Thymus (tissue), 11 donors: ENCODE measurements at regions not wholly inside any gene's neighbourhood (a gene's known extent, or its start where the extent isn't known, plus 50 kb on each side); places are given as distances from the start of the nearest gene placed in this dataset.

Experiments used
- DNase-seq, 9 donors: peaks; one replicate each; pipeline ENCODE4 v3.0.0-alpha.2; 2013; ENCODE audit warnings: low spot score in 9 of 9, low read depth in 6 of 9, missing footprints in 1 of 9
- H3K27ac ChIP-seq, 2 donors: one replicate each; pipeline ENCODE4 v1.5.1; 2013; ENCODE audit warnings: control low read depth in 1 of 2, low read depth in 1 of 2, low read length in 1 of 2, mild to moderate bottlenecking in 1 of 2, moderate library complexity in 1 of 2
- H3K27me3 ChIP-seq, 2 donors: one replicate each; pipeline ENCODE4 v1.5.1; 2013; ENCODE audit warnings: low read length in 1 of 2; ENCODE audit not compliant: control insufficient read depth in 2 of 2, insufficient read depth in 1 of 2
- H3K36me3 ChIP-seq, 2 donors: one replicate each; pipeline ENCODE4 v1.5.1; 2013; ENCODE audit warnings: low read length in 1 of 2, mild to moderate bottlenecking in 1 of 2, moderate library complexity in 1 of 2; ENCODE audit not compliant: control insufficient read depth in 2 of 2, insufficient read depth in 2 of 2
- H3K4me1 ChIP-seq, 2 donors: one replicate each; pipeline ENCODE4 v1.5.1; 2013; ENCODE audit warnings: low read length in 2 of 2; ENCODE audit not compliant: control insufficient read depth in 2 of 2, insufficient read depth in 2 of 2
- H3K4me3 ChIP-seq, 2 donors: one replicate each; pipeline ENCODE4 v1.5.1; 2013; ENCODE audit warnings: low read length in 2 of 2, control low read depth in 1 of 2, mild to moderate bottlenecking in 1 of 2
- H3K9me3 ChIP-seq, 2 donors: one replicate each; pipeline ENCODE4 v1.5.1; 2013; ENCODE audit warnings: low read length in 1 of 2, mild to moderate bottlenecking in 1 of 2; ENCODE audit not compliant: control insufficient read depth in 2 of 2, insufficient read depth in 1 of 2
- WGBS: extraction: QIAGEN DNeasy Blood & Tissue Kit; methylation state at CpG from one replicate; pipeline ENCODE4 v1.1.7; 2013; 5-methylcytosine and 5-hydroxymethylcytosine counted together
- donor health status: healthy.

DNA sequence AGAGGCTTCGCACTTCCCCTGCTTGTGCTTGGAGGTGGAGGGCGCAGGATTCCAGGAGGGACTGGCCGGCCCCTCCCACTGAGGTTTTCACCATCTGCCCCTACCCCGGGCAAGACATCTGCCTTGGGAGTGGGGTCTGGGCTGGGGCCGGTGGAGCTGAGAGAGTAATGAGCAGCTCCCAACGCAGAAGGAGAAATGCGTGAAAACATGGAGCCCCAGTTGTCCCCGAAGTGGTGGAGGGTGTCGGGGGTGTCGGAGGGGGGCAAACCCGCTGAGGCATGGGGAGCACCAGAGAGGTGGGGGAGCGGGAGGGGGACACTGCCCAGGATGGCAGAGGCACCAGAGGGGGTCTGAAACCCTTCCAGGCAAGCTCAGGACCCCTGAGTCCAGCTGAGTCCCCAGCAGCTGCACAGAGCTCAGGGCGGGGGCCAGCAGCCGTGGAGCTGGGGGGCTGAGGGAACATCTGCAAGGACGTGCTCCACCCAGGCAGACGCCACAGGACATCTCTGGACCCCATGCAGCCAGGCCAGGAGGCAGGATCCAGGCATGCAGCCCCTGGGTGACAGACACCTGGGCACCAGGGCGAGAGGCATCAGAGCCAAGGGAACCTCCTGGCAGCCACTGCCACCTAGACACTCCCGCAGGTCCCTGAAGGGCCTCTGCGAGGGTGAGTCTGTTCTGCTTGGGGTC is 110.6 kb downstream of the SIK1 start:
- H3K4me3 ChIP-seq = no peak overlapping the region
- H3K9me3 ChIP-seq = peaks cover 3 to 20% of the 10 kb centered on the region in 2 donors
- H3K27ac ChIP-seq = no peak overlapping the region
- WGBS = 93% methylated on average over 19 of the region's 19 CpGs
- peaks cover 0 to 42% of the 10 kb centered on the region in 2 donors for H3K4me1 ChIP-seq
- peaks cover 0 to 5% of the 10 kb centered on the region in 2 donors for H3K27me3 ChIP-seq
- DNase-seq = no peak
- H3K36me3 ChIP-seq = no peaks in the 10 kb centered on the region

DNA sequence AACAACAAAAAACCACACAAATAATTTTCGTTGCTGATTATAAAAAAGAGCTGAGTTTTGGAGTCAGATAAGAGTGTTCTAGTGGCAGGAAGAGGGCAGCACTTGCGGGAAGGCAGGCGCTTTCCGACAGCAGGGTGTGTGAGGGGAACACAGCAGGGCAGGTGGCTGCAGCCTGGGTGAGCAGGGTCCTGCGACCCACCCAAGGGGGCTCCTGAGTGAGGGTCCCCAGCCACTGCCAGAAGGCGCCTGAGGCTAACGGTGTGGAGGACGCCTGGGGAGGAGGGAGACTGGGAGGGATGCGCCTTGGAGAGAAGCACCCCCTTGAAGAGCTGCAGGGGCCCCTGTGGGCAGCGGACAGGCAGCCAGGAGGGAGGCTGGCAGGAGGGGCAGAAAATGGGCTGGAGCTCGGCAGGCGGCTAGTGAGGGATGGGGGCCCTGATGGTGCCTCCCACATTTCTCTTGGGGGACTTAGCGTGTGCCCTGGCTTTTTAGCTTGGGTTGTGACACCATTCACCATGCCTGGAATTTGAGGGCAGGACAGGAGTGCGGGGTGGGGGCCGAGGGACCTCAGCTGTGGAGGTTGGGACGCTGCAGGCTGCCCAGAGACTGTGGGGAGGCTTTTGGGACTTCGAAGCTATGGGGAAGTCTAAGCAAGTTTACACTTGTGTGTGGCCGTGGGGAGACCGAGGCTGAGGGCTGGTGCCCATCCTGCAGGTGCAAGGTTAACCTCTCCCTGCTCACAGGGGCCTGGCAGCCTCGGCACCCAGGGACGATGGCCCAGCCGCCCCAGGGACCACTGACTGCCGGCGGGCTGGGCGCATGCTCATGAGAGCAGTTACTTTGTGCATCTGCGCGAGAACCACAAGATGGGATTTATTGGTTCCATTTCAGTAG is 111.4 kb downstream of the SIK1 start:
- Histone ChIP-seq H3K27me3 (peaks cover 0 to 5% of the 10 kb centered on the region in 2 donors), H3K9me3 (peaks cover 3 to 20% of the 10 kb centered on the region in 2 donors), H3K4me3 (no peak overlapping the region), H3K36me3 (no peaks in the 10 kb centered on the region), H3K4me1 (peaks cover 0 to 45% of the 10 kb centered on the region in 2 donors), H3K27ac (no peak overlapping the region)
- DNase-seq = peak in 3 of 9 donors; percentile 18 to 51 (median 30)
- 59% methylated on average over 27 of the region's 27 CpGs for WGBS

DNA sequence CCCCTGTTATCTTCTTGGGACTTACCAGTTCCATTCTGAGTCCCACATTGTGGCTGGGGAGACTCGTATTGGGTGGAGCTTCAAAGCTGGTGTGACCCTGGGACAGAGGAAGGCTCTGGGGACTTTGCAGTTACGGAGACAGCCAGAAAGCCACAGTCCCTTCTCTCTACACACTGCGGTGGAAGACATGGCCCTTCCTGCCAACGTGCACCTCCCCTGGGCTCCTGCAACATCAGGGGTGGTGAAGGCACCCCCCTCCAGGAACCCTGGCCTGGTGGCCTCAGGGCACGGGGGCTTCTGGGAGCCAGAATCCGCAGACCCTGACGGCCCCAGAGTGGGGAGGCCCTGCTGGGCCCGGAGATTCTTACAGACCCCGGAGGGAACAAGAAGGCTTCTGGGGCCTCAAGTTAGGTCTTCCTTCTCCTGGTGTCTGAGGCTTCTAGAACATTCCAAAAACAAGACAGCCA is 113.0 kb downstream of the SIK1 start:
- Histone ChIP-seq H3K36me3 (no peaks in the 10 kb centered on the region), H3K4me1 (peaks cover 0 to 40% of the 10 kb centered on the region in 2 donors), H3K27ac (no peak overlapping the region), H3K4me3 (no peak overlapping the region), H3K9me3 (peaks cover 3 to 20% of the 10 kb centered on the region in 2 donors), H3K27me3 (peaks cover 0 to 5% of the 10 kb centered on the region in 2 donors)
- DNase-seq = no peak
- 96% methylated on average over 9 of the region's 9 CpGs for WGBS

DNA sequence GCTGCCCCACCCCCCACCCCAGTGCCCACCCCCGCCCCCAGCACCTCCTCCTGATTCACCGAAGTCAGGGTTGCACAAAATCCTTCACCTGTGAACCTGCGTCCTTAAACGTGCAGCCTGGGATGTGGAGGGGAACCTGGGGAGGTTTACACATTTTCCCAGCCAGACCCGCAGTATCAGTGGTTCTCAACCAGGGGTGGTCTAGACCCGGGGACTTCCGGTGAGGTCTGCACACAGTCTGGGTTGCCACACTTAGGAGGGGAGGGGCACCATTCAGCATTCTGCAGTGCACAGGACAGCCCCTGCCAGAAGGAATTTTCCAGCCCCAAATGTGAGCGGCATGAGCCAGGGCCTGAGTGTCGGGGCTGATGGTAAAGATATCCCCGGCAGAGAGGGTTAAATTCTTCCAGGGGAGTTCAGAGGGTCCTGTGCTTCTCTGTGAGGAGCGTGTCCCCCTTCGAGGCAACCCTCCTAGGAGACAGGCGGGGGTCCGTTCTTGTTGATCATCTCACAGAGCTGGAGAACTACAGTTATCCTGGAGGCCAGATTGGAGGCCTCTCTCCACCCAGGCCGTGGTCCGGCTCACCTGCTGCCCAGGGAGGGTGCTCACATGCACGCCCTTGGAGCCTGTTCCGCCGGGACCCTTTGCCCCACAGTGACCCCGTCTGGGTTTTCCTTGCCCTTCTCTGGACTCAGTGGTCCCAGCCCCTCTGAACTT is 113.6 kb downstream of the SIK1 start:
- DNase-seq = no peak
- WGBS = 96% methylated on average over 20 of the region's 20 CpGs

DNA sequence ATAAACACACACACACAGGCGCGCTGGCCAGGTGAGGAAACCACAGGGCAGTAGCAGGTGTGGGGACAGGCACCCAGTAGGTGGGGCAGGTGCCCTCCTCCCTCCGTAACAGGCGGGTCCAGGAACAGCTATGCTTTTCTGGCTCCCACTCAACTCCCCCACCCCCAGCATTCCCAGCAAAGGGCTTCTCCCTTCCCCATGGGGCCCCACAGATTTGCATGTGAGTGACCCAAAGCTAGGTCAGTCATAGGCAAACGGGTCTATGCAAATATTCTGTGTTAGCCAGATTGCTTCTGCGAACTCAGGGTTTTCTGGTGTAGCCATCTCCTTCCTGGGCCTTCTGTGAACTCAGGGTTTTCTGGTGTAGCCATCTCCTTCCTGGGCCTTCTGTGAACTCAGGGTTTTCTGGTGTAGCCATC is 114.2 kb downstream of the SIK1 start:
- Histone ChIP-seq H3K36me3 (no peaks in the 10 kb centered on the region), H3K4me3 (no peak overlapping the region), H3K27ac (no peak overlapping the region), H3K9me3 (peaks cover 0 to 8% of the 10 kb centered on the region in 2 donors), H3K27me3 (peaks cover 0 to 3% of the 10 kb centered on the region in 2 donors), H3K4me1 (peaks cover 0 to 33% of the 10 kb centered on the region in 2 donors)
- 93% methylated on average over 6 of the region's 6 CpGs for WGBS
- no peak for DNase-seq

More for the DNA sequence above, 113.6 kb downstream of the SIK1 start:
- Histone ChIP-seq H3K4me1 (peaks cover 0 to 35% of the 10 kb centered on the region in 2 donors), H3K36me3 (no peaks in the 10 kb centered on the region), H3K27ac (no peak overlapping the region), H3K4me3 (no peak overlapping the region), H3K27me3 (peaks cover 0 to 3% of the 10 kb centered on the region in 2 donors), H3K9me3 (peaks cover 3 to 15% of the 10 kb centered on the region in 2 donors)

DNA sequence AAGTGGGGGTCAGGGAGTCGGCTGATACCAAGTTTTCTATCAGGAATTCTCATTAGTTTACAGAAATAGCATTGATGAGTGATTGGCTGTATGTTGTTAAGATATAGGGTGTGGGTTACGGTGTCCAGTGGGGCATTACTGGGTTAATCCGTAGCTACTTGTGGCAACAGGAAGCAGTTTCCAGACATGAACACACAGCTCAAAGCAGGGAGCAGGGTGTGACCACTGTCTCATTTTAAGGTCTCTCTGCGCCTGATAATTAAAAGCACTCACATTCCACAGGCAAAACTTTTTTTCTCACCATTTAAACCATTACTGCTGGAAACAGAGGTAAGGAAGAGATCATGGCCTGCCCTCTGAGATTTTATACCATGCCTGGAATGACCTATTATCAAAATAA is 114.9 kb downstream of the SIK1 start:
- H3K27ac ChIP-seq = no peak overlapping the region
- H3K4me3 ChIP-seq = no peak overlapping the region
- peaks cover 0 to 2% of the 10 kb centered on the region in 2 donors for H3K9me3 ChIP-seq
- no peaks in the 10 kb centered on the region for H3K36me3 ChIP-seq
- H3K4me1 ChIP-seq = peaks cover 0 to 33% of the 10 kb centered on the region in 2 donors
- 81% methylated on average over 4 of the region's 4 CpGs for WGBS
- peaks cover 0 to 3% of the 10 kb centered on the region in 2 donors for H3K27me3 ChIP-seq
- no peak for DNase-seq

DNA sequence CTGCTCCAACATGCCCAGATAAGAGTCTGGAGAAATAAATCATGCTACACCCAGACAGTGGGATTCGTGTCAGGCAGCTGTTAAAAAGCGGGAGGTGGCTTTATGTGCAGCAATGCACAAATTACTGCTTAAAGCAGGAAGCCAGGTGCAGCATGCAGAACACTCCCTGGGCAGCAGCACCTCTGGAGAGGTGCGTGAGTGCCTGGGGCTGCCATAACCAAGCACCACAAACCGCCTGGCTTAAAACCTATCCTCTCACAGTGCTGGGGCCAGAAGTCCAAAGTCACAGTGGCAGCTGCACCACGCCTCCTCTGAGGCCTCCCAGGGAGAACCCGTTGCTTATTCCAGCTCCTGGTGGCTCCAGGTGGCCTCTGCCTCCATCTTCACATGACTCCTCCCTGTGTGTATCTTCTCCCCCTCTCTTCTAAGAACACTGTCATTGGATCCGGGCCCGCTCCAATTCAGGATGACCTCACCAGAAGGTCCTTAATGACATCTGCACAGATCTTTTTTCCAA is 115.6 kb downstream of the SIK1 start:
- H3K4me1 ChIP-seq = peaks cover 2 to 33% of the 10 kb centered on the region in 2 donors
- WGBS = 83% methylated on average over 8 of the region's 8 CpGs
- DNase-seq = no peak
- H3K9me3 ChIP-seq = no peaks in the 10 kb centered on the region
- H3K27ac ChIP-seq = no peak overlapping the region
- H3K36me3 ChIP-seq = no peaks in the 10 kb centered on the region
- no peak overlapping the region for H3K4me3 ChIP-seq
- peaks cover 0 to 3% of the 10 kb centered on the region in 2 donors for H3K27me3 ChIP-seq

DNA sequence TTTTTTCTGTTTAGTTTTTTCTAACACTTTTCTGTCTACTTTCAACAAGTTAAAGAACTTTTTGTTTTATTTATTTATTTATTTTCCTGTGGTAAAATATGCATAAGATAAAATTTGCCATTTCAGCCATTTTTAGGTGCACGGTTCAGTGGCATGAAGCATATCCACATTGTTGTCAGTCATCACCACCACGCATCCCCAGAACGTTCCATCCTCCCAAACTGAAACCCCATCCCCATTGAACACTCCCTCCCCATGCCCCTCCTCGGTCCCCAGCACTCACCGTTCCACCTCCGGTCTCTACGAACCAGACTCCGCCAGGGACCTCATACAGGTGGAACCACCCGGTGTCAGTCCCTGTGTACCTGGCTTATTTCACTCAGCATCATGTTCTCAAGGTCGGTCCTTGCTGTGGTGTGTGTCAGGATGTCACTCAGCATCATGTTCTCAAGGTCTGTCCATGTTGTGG is 118.1 kb downstream of the SIK1 start:
- 90% methylated on average over 10 of the region's 10 CpGs for WGBS
- Histone ChIP-seq H3K27ac (no peak overlapping the region), H3K4me3 (no peak overlapping the region), H3K27me3 (no peaks in the 10 kb centered on the region), H3K9me3 (no peaks in the 10 kb centered on the region), H3K36me3 (no peaks in the 10 kb centered on the region), H3K4me1 (peaks cover 2 to 20% of the 10 kb centered on the region in 2 donors)
- DNase-seq = no peak
